ENCODE measurements at regions not wholly inside any gene's neighbourhood (a gene's known extent, or its start where the extent isn't known, plus 50 kb on each side); places are given as distances from the start of the nearest gene placed in this dataset.

- DNase-seq = peak in 1 of 4 experiments; percentile 6
These were observed 158.9 kb downstream of the TMX1 start for GRCh38 chr14:51398898-51399297.

DNA sequence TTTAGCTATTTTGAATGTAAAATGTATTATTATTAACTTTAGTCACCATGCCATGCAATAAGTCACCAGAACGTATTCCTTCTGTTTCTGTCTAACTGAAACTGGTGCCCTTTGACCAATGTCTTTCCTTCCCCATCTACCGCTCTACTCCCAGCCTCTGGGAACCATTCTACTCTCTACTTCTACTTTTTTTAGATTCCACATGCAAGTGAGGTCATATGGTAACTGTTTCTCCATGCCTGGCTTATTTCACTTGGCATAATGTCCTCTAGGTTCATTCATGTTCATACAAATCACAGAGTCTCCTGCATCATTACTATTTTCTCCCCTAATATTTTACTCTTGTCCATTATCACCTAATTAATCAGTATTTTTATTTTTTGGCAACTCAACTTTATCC, 160.1 kb downstream of the TMX1 start:
- DNase-seq = peak; percentile 45 to 79 (median 58)

DNA sequence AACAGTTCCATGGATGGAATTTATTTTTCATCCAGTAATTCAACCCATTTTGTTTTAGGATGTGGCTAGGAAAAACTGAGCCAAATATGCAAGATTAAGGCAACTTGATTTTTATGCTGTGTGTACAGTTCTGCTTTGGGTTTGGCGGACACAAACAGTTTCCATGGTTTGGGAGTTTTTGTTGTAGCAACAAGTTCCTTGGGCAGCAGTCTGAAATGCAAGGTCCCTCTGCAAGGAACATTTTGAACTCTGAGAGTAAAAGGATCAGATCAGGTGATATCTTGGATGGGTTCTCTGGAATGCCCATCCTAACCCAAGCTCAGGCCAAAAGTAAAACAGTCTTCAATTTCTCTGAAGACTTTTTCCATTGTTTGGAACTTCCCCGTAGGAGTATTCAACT, 161.2 kb downstream of the TMX1 start:
- DNase-seq = peak in 1 of 4 experiments; percentile 14

GRCh38 chr14:51401756-51402155, 161.7 kb downstream of the TMX1 start:
- DNase-seq = no peak

DNA sequence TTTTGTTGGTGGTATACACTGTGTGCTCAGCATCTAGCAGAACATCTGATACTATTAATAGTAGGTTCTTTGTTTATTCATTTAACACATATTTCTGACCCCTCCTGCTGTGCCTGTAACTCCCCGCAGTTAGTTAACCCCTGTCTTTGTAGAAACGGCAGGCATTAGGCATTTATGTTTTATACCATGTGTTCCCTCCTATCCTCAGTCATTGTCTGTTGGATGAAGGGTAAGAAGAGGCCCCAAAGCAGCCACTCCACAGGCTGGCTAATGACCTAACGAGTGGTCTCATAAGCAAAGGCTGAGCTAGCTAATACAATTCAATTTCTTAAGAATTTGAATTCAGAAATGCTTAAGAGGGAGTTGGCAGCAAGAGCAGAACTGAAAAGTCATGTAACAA, 170.8 kb downstream of the TMX1 start:
- no peak for DNase-seq

GRCh38 chr14:51419685-51420084, 179.6 kb downstream of the TMX1 start:
- no peak for DNase-seq

GRCh38 chr14:51422704-51423103, 182.7 kb downstream of the TMX1 start:
- no peak for DNase-seq

GRCh38 chr14:51424041-51424440, 184.0 kb downstream of the TMX1 start:
- DNase-seq = no peak

- DNase-seq = no peak
These were observed 184.7 kb downstream of the TMX1 start for GRCh38 chr14:51424561-51425251.

GRCh38 chr14:51428981-51429380, 188.9 kb downstream of the TMX1 start:
- no peak for DNase-seq

- no peak for DNase-seq
These were observed 190.0 kb downstream of the TMX1 start for GRCh38 chr14:51430079-51430478.

DNA sequence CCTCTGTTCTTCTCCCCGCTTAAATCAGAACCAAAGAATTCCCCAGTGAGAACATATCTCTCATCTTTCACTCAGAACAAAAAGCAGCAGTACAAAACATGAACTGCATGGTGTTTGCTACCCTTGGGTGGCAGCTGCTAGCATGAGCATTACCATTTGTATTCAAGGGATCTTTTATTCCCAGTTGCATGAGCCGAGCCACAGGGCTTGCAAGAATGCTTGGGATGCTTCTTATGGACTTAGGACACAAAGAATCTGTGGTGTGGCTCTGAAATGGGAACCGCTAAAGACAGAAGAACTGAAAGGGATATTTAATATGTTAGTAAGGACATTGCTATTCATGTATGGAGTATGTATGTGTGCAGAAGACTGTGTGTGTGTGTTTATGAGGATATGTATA, 190.6 kb downstream of the TMX1 start:
- DNase-seq = no peak

- no peak for DNase-seq
These were observed 191.1 kb downstream of the TMX1 start for GRCh38 chr14:51431033-51431709.

- peak in 1 of 4 experiments; percentile 1 for DNase-seq
These were observed 191.7 kb downstream of the TMX1 start for GRCh38 chr14:51431741-51432140.

DNA sequence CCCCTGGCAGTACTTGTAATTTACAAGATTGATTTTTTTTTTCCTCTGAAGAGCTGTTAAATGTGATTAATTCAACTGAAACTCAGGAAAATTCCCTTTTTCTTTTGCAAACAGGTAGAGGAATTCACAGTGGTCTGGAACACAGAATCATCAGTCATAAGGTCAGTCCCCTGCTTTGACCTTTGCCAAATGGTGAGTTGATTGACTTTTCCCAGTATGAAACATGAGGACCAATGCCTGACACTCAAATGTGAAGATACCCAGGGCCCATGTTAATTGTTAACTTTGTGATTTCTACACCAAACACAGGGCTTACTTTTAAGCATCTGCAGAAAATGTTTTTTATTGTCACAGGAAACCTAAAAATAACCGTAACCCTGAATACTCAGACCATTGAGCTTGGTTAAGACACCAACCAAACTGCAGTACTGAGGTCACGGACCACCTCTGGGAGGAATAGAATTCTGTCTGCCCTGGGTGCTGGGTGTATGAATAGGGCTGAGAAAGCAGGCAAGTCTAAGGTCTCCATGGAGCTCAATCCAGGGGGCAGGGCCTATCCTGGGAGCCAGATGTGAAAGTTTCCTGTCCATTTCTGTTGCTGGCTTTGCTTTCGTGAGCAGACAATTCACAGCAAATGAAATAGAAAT, 192.4 kb downstream of the TMX1 start:
- no peak for DNase-seq

- no peak for DNase-seq
These were observed 196.6 kb downstream of the TMX1 start for GRCh38 chr14:51436630-51437029.

- no peak for DNase-seq
These were observed 199.8 kb downstream of the TMX1 start for GRCh38 chr14:51439896-51440295.

GRCh38 chr14:51441001-51441400, 201.0 kb downstream of the TMX1 start:
- no peak for DNase-seq

- no peak for DNase-seq
These were observed 202.6 kb downstream of the TMX1 start for GRCh38 chr14:51442513-51443175.

GRCh38 chr14:51443195-51444018, 203.4 kb downstream of the TMX1 start:
- no peak for DNase-seq

DNA sequence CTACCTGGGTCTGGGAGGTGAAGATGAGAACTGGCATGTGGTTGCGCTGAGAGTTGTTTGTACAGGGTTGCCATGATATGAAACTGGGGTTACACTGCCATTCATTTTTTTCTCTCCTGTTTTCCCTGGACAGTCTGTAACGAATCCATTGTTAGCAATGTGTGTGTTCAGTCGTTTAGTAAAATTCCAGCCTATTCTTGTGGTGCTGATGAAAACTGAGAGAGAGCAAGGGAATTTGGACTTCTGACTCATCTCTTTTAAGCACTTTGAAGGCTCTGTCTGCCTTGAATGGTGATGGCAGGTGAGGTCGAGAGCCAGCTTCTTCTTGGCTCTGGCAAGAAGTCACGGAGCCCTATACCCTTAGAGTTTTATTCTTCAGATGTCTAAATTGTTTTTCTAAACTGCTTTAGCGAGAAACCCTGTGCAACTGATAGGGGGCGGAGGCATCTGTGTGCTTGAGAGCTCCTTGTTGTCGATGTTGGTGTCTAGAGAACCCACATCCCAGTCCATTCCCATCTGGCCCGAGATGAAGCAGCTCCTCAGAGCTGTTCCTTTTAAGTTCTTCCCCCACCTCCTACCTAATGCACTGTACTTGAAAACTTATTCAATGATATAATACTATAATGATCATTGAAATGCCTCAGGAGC, 204.4 kb downstream of the TMX1 start:
- no peak for DNase-seq

DNA sequence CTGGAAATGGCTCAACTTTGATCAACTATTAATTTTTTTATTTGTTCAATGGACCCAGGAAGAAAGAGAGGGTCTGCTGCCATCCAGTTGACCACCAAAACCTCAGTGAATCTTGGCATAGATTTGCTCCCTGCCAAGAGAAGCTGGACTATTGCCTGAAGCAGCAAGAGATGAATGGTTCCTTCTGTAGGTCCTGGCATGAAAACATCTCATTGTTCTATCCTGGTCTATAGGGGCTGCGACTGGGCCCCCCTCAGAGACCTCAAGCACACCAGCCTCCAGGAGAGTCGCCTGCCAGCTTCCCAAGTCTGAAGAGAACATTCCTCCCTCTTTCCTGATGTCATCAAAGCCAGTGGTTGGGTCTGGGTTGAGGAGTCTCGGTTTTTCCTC, 204.9 kb downstream of the TMX1 start:
- no peak for DNase-seq
